HG03159 (cell line): ENCODE measurements at regions not wholly inside any gene's neighbourhood (a gene's known extent, or its start where the extent isn't known, plus 50 kb on each side); places are given as distances from the start of the nearest gene placed in this dataset.
"Not testable (repeated sequence)": the region's sequence is repeated elsewhere in the genome, so short reads cannot be mapped to it uniquely, and the experiment has no call there.

Source experiments
- ATAC-seq: cut with Tn5 transposase; IDR thresholded peaks from one replicate; pipeline ENCODE4 v1.9.1; 2021; ENCODE audit warnings: mild to moderate bottlenecking, moderate library complexity; ENCODE audit not compliant: unreplicated experiment

GRCh38 chr2:124967325-124967724, 942.2 kb downstream of the CNTNAP5 start:
- ATAC-seq, result no peak

- no peak for ATAC-seq
Measured at GRCh38 chr2:124970030-124970429, 944.9 kb downstream of the CNTNAP5 start.

GRCh38 chr2:124973396-124973795, 948.3 kb downstream of the CNTNAP5 start:
- ATAC-seq, result no peak

DNA sequence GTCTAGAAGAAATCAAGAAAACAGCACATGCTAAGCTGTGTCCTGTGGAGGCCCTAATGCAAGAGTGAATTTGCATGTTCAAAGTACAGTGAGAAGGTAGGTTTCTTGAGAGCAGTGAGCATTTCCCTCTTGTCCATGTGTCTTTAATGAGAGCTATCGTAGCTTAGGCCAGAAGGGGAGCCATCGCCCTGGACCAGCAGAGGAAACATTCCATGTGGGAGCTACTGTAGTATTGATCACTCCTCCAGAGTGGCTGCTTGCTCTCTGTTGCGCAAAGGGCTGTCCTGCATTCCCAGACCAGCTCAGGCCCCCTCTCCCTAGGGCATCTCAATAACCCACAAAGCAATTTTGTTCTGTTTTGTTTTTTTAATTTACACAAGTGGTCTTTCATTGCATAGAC, 950.1 kb downstream of the CNTNAP5 start:
- ATAC-seq, result no peak

DNA sequence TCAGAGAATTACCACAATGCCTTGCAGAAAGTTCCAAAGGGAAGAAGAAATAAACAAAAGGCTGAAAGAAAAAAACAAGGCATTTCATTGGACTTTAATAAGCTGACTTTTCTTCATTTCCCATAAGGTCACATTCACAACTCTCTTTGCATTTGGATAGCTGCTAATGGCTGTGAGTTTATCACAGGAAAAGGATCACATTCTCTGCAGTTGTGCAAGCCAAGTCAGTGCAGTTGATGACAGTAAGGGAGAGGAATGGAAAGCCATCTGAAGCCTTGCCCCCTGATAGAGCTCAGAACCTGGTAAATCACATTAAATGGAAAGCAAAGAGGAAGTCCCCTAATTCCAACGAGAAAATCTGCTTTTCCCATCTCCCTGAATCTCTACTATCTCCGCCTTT, 950.6 kb downstream of the CNTNAP5 start:
- ATAC-seq, result no peak

- ATAC-seq, result no peak
Measured at GRCh38 chr2:124978597-124978996, 953.5 kb downstream of the CNTNAP5 start.

DNA sequence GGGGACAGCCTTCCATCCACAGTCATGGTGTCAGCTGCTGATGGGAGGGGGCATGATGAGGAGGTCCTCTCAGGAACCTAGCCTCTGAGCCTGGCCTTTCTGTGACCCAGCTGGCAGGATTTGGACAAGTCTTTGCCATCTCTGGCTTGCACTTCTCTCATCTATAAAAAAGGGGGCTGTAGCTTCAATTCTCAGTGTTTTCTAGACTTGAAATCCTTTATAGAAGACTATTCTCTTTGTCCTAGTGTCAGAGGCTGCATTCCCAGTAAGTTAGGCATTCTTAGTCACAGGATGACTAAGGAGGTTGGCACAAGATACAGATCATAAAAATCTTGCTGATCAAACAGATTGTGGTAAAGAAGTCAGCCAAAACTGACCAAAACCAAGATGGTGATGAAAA, 958.5 kb downstream of the CNTNAP5 start:
- no peak for ATAC-seq

DNA sequence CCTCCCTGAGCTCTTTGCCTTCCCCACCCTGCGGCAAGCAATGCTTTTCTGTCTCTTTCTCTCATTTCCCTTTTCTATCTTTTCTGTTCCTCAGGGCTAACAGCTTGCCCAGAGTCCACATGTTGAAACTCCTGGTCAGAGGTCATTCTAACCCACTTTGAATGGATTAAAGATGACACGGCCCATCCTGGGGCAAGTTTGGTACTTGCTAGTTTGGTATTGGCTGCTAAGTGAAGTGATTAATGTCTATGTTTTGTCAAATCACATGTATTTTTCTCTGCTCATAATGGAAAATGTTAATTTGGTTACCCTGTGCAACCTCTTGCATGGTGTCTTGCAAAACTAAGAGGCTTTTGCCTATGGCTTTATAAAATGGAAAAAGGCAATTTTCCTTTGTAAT, 960.2 kb downstream of the CNTNAP5 start:
- ATAC-seq, result no peak

GRCh38 chr2:124986136-124986535, 961.0 kb downstream of the CNTNAP5 start:
- ATAC-seq, result no peak

DNA sequence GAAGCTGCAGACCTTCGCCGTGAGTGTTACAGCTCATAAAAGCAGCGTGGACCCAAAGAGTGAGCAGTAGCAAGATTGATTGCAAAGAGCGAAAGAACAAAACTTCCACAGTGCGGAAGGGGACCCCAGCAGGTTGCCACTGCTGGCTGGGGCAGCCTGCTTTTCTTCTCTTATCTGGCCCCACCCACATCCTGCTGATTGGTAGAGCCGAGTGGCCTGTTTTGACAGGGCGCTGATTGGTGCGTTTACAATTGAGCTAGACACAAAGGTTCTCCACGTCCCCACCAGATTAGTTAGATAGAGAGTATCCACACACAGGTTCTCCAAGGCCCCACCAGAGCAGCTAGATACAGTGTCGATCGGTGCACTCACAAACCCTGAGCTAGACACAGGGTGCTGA, 961.8 kb downstream of the CNTNAP5 start:
- not testable (repeated sequence) for ATAC-seq

DNA sequence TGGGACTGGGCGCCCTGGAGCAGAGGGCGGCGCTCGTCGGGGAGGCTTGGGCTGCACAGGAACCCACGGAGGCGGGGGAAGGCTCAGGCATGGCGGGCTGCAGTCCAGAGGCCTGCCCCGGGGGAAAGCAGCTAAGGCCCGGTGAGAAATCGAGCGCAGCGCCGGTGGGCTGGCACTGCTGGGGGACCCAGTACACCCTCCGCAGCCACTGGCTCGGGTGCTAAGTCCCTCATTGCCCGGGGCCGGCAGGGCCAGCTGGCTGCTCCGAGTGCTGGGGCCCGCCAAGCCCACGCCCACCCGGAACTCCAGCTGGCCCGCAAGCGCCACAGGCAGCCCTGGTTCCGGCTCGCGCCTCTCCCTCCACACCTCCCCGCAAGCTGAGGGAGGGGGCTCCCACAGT, 962.3 kb downstream of the CNTNAP5 start:
- ATAC-seq, result not testable (repeated sequence)

DNA sequence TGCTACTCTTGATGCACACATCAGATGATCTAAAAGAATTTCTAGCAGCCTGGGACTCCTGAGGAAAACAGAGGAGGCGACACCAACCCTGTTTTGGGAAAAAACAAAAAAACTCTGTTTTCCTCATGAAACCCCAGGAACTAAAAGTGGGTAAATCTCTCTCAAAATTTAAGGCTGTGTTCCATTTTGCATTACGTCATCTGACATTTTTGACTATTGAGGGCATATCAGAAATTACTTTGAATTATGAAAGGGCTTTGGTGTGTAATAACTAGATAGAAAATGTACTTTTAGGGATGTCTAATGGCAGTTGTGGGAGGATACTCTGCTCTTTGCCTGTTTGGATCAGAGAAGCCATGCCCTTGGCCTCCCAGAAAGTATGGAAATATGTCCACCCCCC, 963.0 kb downstream of the CNTNAP5 start:
- no peak for ATAC-seq

DNA sequence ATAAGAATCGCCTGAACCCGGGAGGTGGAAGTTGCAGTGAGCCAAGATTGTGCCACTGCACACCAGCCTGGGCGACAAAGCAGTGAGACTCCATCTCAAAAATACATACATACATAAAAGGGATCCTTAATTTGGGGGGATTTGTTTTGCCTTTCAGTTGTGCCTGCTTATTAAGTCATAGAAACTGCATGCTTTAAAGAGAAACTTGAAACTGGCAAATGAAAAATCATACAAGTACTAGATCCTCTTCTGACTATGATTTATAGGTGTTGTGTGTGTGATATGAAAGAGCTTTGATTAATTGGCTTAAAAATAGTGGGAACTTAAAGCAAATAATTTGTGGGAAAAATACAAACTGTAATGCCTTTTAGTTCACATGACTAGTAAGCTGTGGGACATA, 963.7 kb downstream of the CNTNAP5 start:
- ATAC-seq, result no peak

- ATAC-seq, result no peak
Measured at GRCh38 chr2:124993809-124994208, 968.7 kb downstream of the CNTNAP5 start.

GRCh38 chr2:124995185-124995912, 970.3 kb downstream of the CNTNAP5 start:
- ATAC-seq, result no peak

- no peak for ATAC-seq
Measured at GRCh38 chr2:124996406-124996805, 971.3 kb downstream of the CNTNAP5 start.

- no peak for ATAC-seq
Measured at GRCh38 chr2:124999906-125000305, 974.8 kb downstream of the CNTNAP5 start.

- no peak for ATAC-seq
Measured at GRCh38 chr2:125004106-125004800, 979.2 kb downstream of the CNTNAP5 start.

DNA sequence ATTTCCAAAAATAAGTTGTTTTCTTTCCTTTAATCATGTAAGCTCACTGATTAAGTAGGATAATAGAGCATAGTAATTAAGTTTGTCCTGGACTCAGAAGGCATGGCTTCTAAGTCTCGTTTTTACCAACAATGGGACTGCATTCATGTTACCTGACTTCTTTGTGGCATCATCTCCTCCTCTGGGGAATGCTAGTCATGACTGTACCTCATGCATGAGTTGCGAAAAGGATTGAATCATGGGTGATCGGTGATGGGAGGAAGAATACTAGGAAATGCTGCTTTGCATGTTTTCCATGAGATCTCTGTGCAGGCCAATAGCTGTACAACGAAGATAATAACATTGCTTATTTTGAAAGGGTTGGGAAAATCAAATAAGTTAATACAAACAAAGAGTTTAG, 981.6 kb downstream of the CNTNAP5 start:
- no peak for ATAC-seq

DNA sequence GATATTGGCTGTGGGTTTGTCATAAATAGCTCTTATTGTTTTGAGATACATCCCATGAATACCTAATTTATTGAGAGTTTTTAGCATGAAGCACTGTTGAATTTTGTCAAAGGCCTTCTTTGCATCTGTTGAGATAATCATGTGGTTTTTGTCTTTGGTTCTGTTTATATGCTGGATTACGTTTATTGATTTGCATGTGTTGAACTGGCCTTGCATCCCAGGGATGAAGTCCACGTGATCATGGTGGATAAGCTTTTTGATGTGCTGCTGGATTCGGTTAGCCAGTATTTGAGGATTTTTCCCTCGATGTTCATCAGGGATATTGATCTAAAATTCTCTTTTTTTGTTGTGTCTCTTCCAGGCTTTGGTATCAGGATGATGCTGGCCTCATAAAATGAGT, 1003.6 kb downstream of the CNTNAP5 start:
- ATAC-seq, result not testable (repeated sequence)

- no peak for ATAC-seq
Measured at GRCh38 chr2:125033871-125034270, 1008.8 kb downstream of the CNTNAP5 start.

DNA sequence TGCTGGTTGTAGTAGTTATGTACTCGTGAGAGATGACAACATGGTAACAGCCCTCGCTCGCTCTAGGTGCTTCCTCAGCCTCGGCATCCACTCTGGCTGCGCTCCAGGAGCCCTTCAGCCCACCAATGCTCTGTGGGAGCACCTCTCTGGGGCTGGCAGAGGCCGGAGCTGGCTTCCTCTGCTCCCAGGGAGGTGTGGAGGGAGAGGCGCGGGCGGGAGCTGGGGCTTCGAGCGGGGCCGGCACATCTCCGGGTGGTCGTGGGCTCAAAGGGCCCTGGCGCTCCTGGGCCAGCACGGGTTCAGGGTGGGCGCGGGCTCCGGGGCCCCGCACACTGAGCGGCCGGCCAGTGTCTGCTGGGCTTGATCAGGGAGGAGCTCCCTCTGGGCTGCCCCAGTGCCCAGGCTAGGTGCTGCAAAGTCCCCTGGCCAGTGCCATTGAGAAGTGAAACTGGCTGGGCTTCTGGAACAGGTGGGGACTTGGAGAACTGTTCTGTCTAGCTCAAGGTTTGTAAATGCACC, 1012.1 kb downstream of the CNTNAP5 start:
- ATAC-seq, result no peak
